Smooth muscle cell (in vitro differentiated cells): ENCODE measurements at regions not wholly inside any gene's neighbourhood (a gene's known extent, or its start where the extent isn't known, plus 50 kb on each side); places are given as distances from the start of the nearest gene placed in this dataset.

Experiments
- DNase-seq: peaks from one replicate; lab custom pipeline; 2025; ENCODE audit not compliant: unreplicated experiment; lab: John Stamatoyannopoulos, UW
- H2AFZ ChIP-seq: fragments of 200-600 bp; sonication (generic); 2 replicates; pipeline ENCODE4 v1.6.0; 2016; ENCODE audit warnings: antibody characterized with exemption, low read depth, mild to moderate bottlenecking
- H3F3A ChIP-seq: fragments of 200-600 bp; sonication (generic); 2 replicates; pipeline ENCODE4 v1.6.0; 2017; ENCODE audit warnings: antibody characterized with exemption, low read depth
- H3K27ac ChIP-seq: fragments of 200-600 bp; sonication (generic); 2 replicates; pipeline ENCODE4 v1.5.1; 2016; ENCODE audit warnings: low read depth, mild to moderate bottlenecking
- H3K27me3 ChIP-seq: fragments of 200-600 bp; sonication (generic); 2 replicates; pipeline ENCODE4 v1.6.1; 2016; ENCODE audit warnings: low read depth, mild to moderate bottlenecking
- H3K36me3 ChIP-seq: fragments of 200-600 bp; sonication (generic); 2 replicates; pipeline ENCODE4 v1.5.1; 2016; ENCODE audit warnings: low read depth
- H3K4me1 ChIP-seq: fragments of 200-600 bp; sonication (generic); 2 replicates; pipeline ENCODE4 v1.5.1; 2016; ENCODE audit warnings: low read depth
- H3K4me2 ChIP-seq: fragments of 200-600 bp; sonication (generic); 2 replicates; pipeline ENCODE4 v1.6.0; 2016; ENCODE audit warnings: mild to moderate bottlenecking
- H3K4me3 ChIP-seq: fragments of 200-600 bp; sonication (generic); 2 replicates; pipeline ENCODE4 v1.5.1; 2016; ENCODE audit warnings: mild to moderate bottlenecking
- H3K79me2 ChIP-seq: fragments of 200-600 bp; sonication (generic); 2 replicates; pipeline ENCODE4 v1.6.0; 2016; ENCODE audit warnings: low read depth, mild to moderate bottlenecking
- H3K9ac ChIP-seq: fragments of 200-600 bp; sonication (generic); 2 replicates; pipeline ENCODE4 v1.6.0; 2016; ENCODE audit warnings: low read depth
- H3K9me3 ChIP-seq: fragments of 200-600 bp; sonication (generic); replicated peaks from 2 replicates; pipeline ENCODE4 v1.5.1; 2016; ENCODE audit warnings: low read depth
- H4K20me1 ChIP-seq: fragments of 200-600 bp; sonication (generic); 2 replicates; pipeline ENCODE4 v1.6.0; 2016; ENCODE audit warnings: low read depth
- CTCF ChIP-seq: fragments of 200-600 bp; sonication (generic); IDR thresholded peaks from 2 replicates; pipeline ENCODE4 v1.5.1; 2017; ENCODE audit warnings: borderline replicate concordance, mild to moderate bottlenecking, antibody characterized with exemption; ENCODE audit not compliant: insufficient read depth, poor library complexity, severe bottlenecking
- WGBS: methylation state at CpG from one replicate; pipeline ENCODE4 v1.1.7; 2016; ENCODE audit warnings: low lambda C conversion rate; 5-methylcytosine and 5-hydroxymethylcytosine counted together

DNA sequence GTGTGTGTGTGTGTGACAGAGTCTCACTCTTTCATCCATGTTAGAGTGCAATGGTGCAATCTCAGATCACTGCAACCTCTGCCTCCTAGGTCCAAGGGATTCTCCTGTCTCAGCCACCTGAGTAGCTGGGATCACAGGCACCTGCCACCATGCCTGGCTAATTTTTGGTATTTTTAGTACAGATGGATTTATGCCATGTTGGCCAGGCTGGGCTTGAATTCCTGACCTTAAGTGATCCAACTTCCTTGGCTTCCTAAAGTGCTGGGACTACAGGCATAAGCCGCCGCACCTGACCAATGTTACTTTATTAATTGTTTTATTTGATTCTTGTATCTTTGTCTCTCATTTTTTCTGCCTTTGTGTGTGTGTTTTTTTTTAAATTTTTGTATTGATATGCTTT is 89.6 kb downstream of the ZNF486 start:
- Histone ChIP-seq H3K9me3 (no peaks in the 10 kb centered on the region), H3K4me2 (no peak overlapping the region), H3K79me2 (no peaks in the 10 kb centered on the region), H3K36me3 (no peaks in the 10 kb centered on the region), H3K27me3 (no peaks in the 10 kb centered on the region), H3K27ac (no peak overlapping the region), H3K4me3 (no peak overlapping the region), H4K20me1 (no peaks in the 10 kb centered on the region), H3K4me1 (no peaks in the 10 kb centered on the region), H2AFZ (no peak overlapping the region), H3F3A (no peaks in the 10 kb centered on the region), H3K9ac (no peak overlapping the region)
- WGBS, result 96% methylated on average over 2 of the region's 2 CpGs
- TF ChIP-seq CTCF, result no peak
- no peak for DNase-seq

GRCh38 chr19:20254121-20254520 is 87.1 kb downstream of the ZNF486 start:
- Histone ChIP-seq H3K27ac (no peak overlapping the region), H3K4me1 (peaks cover under 1% of the 10 kb centered on the region), H3K79me2 (no peaks in the 10 kb centered on the region), H3K27me3 (no peaks in the 10 kb centered on the region), H3K36me3 (no peaks in the 10 kb centered on the region), H3F3A (no peaks in the 10 kb centered on the region), H3K9ac (no peak overlapping the region), H4K20me1 (no peaks in the 10 kb centered on the region), H3K4me3 (no peak overlapping the region), H2AFZ (no peak overlapping the region), H3K4me2 (no peak overlapping the region), H3K9me3 (no peaks in the 10 kb centered on the region)
- 91% methylated on average over 5 of the region's 5 CpGs for WGBS
- no peak for TF ChIP-seq CTCF
- no peak for DNase-seq

DNA sequence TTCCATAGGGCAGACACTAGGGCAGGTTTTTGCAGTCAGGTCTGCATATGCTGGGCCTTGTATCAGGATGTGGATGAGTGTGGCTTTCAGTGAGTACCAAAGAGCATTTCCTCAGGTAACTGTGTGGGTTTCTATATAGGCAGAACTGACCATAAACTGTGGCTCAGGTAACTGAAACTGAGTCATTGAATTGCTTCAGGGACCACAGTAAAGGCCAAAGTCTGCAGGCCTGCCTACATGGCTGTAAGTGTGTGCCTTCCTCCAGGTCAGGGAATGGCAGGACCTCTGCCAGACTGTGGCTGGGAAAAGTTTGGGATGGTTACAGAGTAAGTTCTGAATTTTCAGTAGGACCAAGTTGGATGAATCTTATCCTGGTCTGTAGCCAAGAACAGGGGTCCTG is 85.6 kb downstream of the ZNF486 start:
- DNase-seq, result no peak
- H3K4me1 ChIP-seq, result peaks cover 6% of the 10 kb centered on the region
- no peaks in the 10 kb centered on the region for H4K20me1 ChIP-seq
- TF ChIP-seq CTCF, result no peak
- H3K27me3 ChIP-seq, result no peaks in the 10 kb centered on the region
- no peak overlapping the region for H2AFZ ChIP-seq
- H3K4me3 ChIP-seq, result no peak overlapping the region
- H3K36me3 ChIP-seq, result no peaks in the 10 kb centered on the region
- H3K4me2 ChIP-seq, result no peak overlapping the region
- H3F3A ChIP-seq, result no peaks in the 10 kb centered on the region
- H3K27ac ChIP-seq, result no peak overlapping the region
- no peaks in the 10 kb centered on the region for H3K79me2 ChIP-seq
- H3K9me3 ChIP-seq, result no peaks in the 10 kb centered on the region
- no peak overlapping the region for H3K9ac ChIP-seq

GRCh38 chr19:20250627-20251026 is 83.6 kb downstream of the ZNF486 start:
- no peak for TF ChIP-seq CTCF
- Histone ChIP-seq H3K4me2 (no peak overlapping the region), H3F3A (no peaks in the 10 kb centered on the region), H3K79me2 (no peaks in the 10 kb centered on the region), H3K27me3 (no peaks in the 10 kb centered on the region), H3K4me1 (peaks cover 6% of the 10 kb centered on the region), H3K4me3 (no peak overlapping the region), H3K9ac (no peak overlapping the region), H3K9me3 (no peaks in the 10 kb centered on the region), H3K36me3 (no peaks in the 10 kb centered on the region), H4K20me1 (no peaks in the 10 kb centered on the region), H3K27ac (no peak overlapping the region), H2AFZ (no peak overlapping the region)
- no peak for DNase-seq
- WGBS, result 92% methylated on average over 6 of the region's 6 CpGs
